MM.1S (cell line): ENCODE measurements at regions not wholly inside any gene's neighbourhood (a gene's known extent, or its start where the extent isn't known, plus 50 kb on each side); places are given as distances from the start of the nearest gene placed in this dataset.

Experiments
- CTCF ChIP-seq: fragments of 300-600 bp; sonication (generic); IDR thresholded peaks from 2 replicates; pipeline ENCODE4 v1.5.1; 2016; ENCODE audit warnings: antibody characterized with exemption, low read length, mixed read lengths
- EZH2 ChIP-seq: fragments of 300-600 bp; sonication (generic); optimal IDR thresholded peaks from 2 replicates; pipeline ENCODE3; 2017; ENCODE audit warnings: low read depth, mild to moderate bottlenecking, antibody characterized with exemption, low read length, mixed read lengths
- EZH2phosphoT487 ChIP-seq: fragments of 300-600 bp; sonication (generic); IDR thresholded peaks from 2 replicates; pipeline ENCODE4 v1.6.1; 2018; ENCODE audit warnings: antibody characterized with exemption, low read length

DNA sequence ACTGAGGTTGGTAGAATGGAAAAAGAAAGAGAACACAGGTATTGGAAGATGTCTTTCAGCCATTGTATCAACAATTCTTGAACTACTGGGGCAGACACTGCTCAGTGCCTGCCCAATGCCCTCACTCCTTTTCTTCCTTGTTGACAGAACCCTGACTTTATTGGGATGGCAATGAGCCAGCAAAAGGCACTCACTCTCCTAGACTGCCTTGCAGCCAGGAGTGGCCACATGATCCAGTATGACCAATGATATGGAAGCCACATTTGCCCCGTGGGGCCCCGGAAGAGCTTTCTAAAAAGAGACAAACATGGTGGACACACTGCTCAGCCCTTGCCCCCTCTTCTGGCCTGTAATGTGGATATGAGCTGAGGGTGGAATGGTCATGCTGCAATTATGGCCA is 88.6 kb upstream of the ZNF716 start:
- TF ChIP-seq EZH2phosphoT487 (no peak), CTCF (no peak), EZH2 (no peak)
